AG04450 (cell line): ENCODE measurements at regions not wholly inside any gene's neighbourhood (a gene's known extent, or its start where the extent isn't known, plus 50 kb on each side); places are given as distances from the start of the nearest gene placed in this dataset.
"Not testable (repeated sequence)": the region's sequence is repeated elsewhere in the genome, so short reads cannot be mapped to it uniquely, and the experiment has no call there.

ENCODE experiments used
- CTCF ChIA-PET: fragments of 300-600, 350-600 bp; formaldehyde crosslinking; extraction: SDS; loops from one replicate; lab custom pipeline; 2022; ENCODE audit warnings: antibody characterized with exemption, inconsistent platforms; lab: Charles Lee
- POLR2A ChIA-PET: fragments of 350-600 bp; formaldehyde crosslinking; extraction: SDS; loops from one replicate; lab custom pipeline; 2021; ENCODE audit warnings: antibody characterized with exemption, inconsistent platforms; lab: Yijun Ruan, JAX
- DNase-seq: peaks from one replicate; pipeline ENCODE4 v3.0.0-alpha.2; 2011; ENCODE audit warnings: low read depth, low spot score
- H3K27ac ChIP-seq: one replicate; pipeline ENCODE4 v1.5.1; 2012; ENCODE audit warnings: low read depth, low read length, control low read depth
- H3K27me3 ChIP-seq: one replicate; pipeline ENCODE4 v1.6.0; 2012; ENCODE audit warnings: low read length; ENCODE audit not compliant: control insufficient read depth, insufficient read depth
- H3K4me3 ChIP-seq: 2 replicates; pipeline ENCODE4 v1.5.1; 2011; ENCODE audit warnings: mild to moderate bottlenecking, low read depth, low read length, control low read depth
- H3K9me3 ChIP-seq: 2 replicates; pipeline ENCODE4 v1.5.1; 2012; ENCODE audit warnings: low read length; ENCODE audit not compliant: control insufficient read depth, insufficient read depth
- TF ChIP-seq, protein P1 (sequence below): IDR thresholded peaks from 2 replicates; pipeline ENCODE4 v1.5.1; 2011; ENCODE audit warnings: low read depth, low read length, control low read depth, inconsistent platforms

DNA sequence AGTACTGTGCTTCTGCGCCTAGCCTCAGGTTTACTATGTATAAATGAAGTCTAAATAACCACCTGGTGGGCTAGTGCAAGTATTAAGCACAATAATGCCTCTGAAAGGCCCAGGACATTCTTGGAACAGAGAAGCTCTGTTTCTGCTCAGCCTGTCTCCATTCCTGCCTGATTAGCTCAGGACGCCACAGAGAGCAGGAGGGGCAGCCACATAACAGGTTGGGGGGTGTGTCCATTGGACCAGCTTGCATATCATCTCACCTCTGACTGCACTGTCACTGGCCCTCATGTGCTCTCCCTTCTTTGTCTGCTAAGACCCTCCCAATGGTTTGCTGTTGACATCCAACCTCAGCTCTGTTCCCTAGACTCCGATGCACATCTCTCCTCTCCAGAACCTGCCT is 52.8 kb upstream of the IKZF1 start:
- Histone ChIP-seq H3K27ac (no peak overlapping the region), H3K27me3 (no peaks in the 10 kb centered on the region), H3K4me3 (no peak overlapping the region), H3K9me3 (no peaks in the 10 kb centered on the region)
- POLR2A ChIA-PET = no interaction called here
- CTCF ChIA-PET = no interaction called here
- TF ChIP-seq, protein P1, sequence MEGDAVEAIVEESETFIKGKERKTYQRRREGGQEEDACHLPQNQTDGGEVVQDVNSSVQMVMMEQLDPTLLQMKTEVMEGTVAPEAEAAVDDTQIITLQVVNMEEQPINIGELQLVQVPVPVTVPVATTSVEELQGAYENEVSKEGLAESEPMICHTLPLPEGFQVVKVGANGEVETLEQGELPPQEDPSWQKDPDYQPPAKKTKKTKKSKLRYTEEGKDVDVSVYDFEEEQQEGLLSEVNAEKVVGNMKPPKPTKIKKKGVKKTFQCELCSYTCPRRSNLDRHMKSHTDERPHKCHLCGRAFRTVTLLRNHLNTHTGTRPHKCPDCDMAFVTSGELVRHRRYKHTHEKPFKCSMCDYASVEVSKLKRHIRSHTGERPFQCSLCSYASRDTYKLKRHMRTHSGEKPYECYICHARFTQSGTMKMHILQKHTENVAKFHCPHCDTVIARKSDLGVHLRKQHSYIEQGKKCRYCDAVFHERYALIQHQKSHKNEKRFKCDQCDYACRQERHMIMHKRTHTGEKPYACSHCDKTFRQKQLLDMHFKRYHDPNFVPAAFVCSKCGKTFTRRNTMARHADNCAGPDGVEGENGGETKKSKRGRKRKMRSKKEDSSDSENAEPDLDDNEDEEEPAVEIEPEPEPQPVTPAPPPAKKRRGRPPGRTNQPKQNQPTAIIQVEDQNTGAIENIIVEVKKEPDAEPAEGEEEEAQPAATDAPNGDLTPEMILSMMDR = no peak
- no peak for DNase-seq

DNA sequence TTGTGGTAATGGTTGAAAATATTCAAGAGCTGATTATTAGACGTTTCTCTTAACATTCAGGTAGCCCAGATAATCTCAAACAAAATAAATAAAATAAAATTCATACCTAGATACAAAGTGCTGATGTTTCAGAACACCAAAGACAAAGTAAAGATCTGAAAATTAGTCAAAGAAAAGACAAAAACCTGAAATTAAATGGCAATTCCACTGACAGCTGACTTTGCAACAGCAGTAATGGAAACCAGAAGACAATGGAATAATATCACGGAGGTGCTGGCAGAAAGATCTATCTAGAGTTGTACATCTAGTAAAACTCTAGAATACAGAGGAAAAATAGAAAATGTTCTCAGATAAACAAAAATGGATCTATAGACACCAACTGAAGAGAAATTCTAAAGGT is 58.0 kb upstream of the IKZF1 start:
- no peaks in the 10 kb centered on the region for H3K27me3 ChIP-seq
- ChIA-PET CTCF (interaction anchor here (0.6 kb wide), 1 partner anchor 221 kb away, joined by 3 read pairs; no protein-coding TSS in a partner anchor), POLR2A (no interaction called here)
- DNase-seq = no peak
- no peaks in the 10 kb centered on the region for H3K9me3 ChIP-seq
- TF ChIP-seq, protein P1 = no peak
- no peak overlapping the region for H3K4me3 ChIP-seq
- no peak overlapping the region for H3K27ac ChIP-seq

DNA sequence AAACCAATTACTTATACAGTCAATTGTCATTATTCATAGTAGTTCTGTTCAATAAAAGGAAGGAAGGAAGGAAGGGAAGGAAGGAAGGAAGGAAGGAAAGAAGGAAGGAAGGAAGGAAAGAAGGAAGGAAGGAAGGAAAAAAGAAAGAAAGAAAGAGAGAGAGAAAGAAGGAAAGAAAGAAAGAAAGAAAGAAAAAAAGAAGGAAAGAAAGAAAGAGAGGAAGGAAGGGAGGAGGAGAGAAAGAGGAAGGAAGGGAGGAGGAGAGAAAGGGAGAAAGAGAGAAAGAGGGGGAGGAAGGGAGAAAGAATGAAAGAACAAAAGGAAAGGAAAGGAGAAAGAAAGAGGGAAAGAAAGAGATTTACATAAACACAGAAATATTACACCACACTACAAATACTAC is 62.4 kb upstream of the IKZF1 start:
- DNase-seq, POLR2A ChIA-PET, H3K9me3 ChIP-seq, H3K27ac ChIP-seq, CTCF ChIA-PET, H3K4me3 ChIP-seq, H3K27me3 ChIP-seq: not testable (repeated sequence)

- POLR2A ChIA-PET, DNase-seq: not testable (repeated sequence)
Measured at GRCh38 chr7:50240699-50241098, 63.8 kb upstream of the IKZF1 start.

DNA sequence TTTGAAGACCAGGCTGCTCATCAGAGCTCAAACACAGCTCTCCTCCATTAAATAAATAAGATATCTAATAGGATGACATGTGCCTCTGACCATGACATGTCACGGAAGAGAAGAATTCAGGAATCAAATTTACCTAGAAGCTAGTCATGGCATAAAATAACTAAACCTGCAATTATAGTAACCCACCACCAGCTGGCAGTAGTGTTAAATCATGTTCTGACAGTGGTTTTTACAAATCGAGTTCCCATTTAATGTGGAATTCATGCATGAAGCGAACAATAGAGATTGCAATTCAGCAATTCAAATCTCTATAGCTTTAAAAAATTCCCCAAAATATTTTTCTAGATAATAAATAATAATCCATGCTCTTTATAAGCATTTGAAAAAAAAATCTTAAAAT is 74.6 kb upstream of the IKZF1 start:
- no peaks in the 10 kb centered on the region; the same call in 1 of the 2 replicates for H3K9me3 ChIP-seq
- POLR2A ChIA-PET = no interaction called here
- TF ChIP-seq, protein P1 = peak; percentile 17; the same call in 1 of the 2 replicates
- DNase-seq = no peak
- no peak overlapping the region for H3K27ac ChIP-seq
- CTCF ChIA-PET = no interaction called here
- no peak overlapping the region for H3K4me3 ChIP-seq
- H3K27me3 ChIP-seq = no peaks in the 10 kb centered on the region

More at GRCh38 chr7:50240699-50241098, 63.8 kb upstream of the IKZF1 start:
- CTCF ChIA-PET, H3K9me3 ChIP-seq, H3K27me3 ChIP-seq, H3K4me3 ChIP-seq, H3K27ac ChIP-seq: not testable (repeated sequence)

DNA sequence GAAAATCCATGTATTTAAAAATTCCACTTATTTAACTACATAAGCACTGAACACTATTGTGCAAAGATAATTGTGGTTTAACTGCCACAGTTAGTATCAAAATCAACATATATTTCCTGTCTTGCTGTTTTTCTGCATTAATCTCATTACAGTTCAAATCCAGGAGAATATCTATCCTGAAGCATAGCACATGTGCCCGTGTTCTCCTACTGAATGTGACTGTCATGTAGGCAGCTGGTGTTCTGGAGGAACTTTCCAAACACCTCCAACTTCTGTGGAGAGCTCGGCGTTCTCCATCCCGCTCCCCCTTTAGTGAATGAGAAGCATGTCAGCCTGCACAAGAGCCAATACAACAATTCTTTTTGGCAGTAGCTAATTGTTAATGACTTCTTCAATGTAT is 76.4 kb upstream of the IKZF1 start:
- no peak for DNase-seq
- TF ChIP-seq, protein P1 = no peak
- no peaks in the 10 kb centered on the region; the same call in 1 of the 2 replicates for H3K9me3 ChIP-seq
- H3K4me3 ChIP-seq = no peak overlapping the region
- CTCF ChIA-PET = no interaction called here
- H3K27ac ChIP-seq = no peak overlapping the region
- H3K27me3 ChIP-seq = no peaks in the 10 kb centered on the region
- POLR2A ChIA-PET = no interaction called here
